IMR-90 (cell line): ENCODE measurements at regions not wholly inside any gene's neighbourhood (a gene's known extent, or its start where the extent isn't known, plus 50 kb on each side); places are given as distances from the start of the nearest gene placed in this dataset.
A peak's percentile ranks its signal among the peaks of the same experiment; 100 is the strongest.

Experiments used
- ATAC-seq: fragments of 200-7000 bp; cut with Tn5 transposase; 2 replicates; pipeline ENCODE4 v1.9.1; 2020; ENCODE audit warnings: low read depth, mild to moderate bottlenecking, moderate library complexity
- BruUV-seq: library from RNA; stranded (reverse); fragments of 400-500 nt; replicated peaks from 2 replicates; lab custom pipeline; 2021; lab: Mats Ljungman, UMichigan
- CTCF ChIA-PET: fragments of 300-600 bp; formaldehyde crosslinking; extraction: SDS; loops from one replicate; lab custom pipeline; 2021; ENCODE audit warnings: antibody characterized with exemption; lab: Yijun Ruan, JAX
- POLR2A ChIA-PET: fragments of 300-600 bp; sonication (Branson Sonifier 250); formaldehyde crosslinking; loops from one replicate; lab custom pipeline; 2022; ENCODE audit warnings: antibody characterized with exemption; ENCODE audit not compliant: unreplicated experiment; lab: Charles Lee
- DNase-seq: peaks from one replicate; pipeline ENCODE4 v3.0.0; 2013
- H2AFZ ChIP-seq: replicated peaks from 2 replicates; pipeline ENCODE3; 2013; ENCODE audit warnings: low read length, mild to moderate bottlenecking; ENCODE audit not compliant: poor library complexity
- H2AK5ac ChIP-seq: 2 replicates; pipeline ENCODE4 v1.6.1; 2013; ENCODE audit warnings: low read depth, low read length, inconsistent platforms
- H2AK9ac ChIP-seq: replicated peaks from 2 replicates; pipeline ENCODE3; 2013; ENCODE audit warnings: mild to moderate bottlenecking, low read depth, low read length, moderate library complexity; ENCODE audit not compliant: poor library complexity
- H2BK120ac ChIP-seq: 2 replicates; pipeline ENCODE4 v1.6.1; 2013; ENCODE audit warnings: low read depth, low read length, inconsistent platforms
- H2BK15ac ChIP-seq: 3 replicates; pipeline ENCODE4 v1.6.1; 2013; ENCODE audit warnings: low read depth, low read length, inconsistent platforms
- H2BK20ac ChIP-seq: 2 replicates; pipeline ENCODE4 v1.6.1; 2013; ENCODE audit warnings: low read depth, mild to moderate bottlenecking, inconsistent platforms, low read length, moderate library complexity
- H2BK5ac ChIP-seq: 2 replicates; pipeline ENCODE4 v1.6.1; 2013; ENCODE audit warnings: mild to moderate bottlenecking, low read depth, low read length, inconsistent platforms; ENCODE audit not compliant: poor library complexity, severe bottlenecking
- H3K14ac ChIP-seq: replicated peaks from 2 replicates; pipeline ENCODE4 v1.6.1; 2013; ENCODE audit warnings: low read depth, low read length, inconsistent platforms
- H3K18ac ChIP-seq: 2 replicates; pipeline ENCODE4 v1.6.1; 2013; ENCODE audit warnings: low read depth, low read length, control low read depth
- H3K23ac ChIP-seq: 2 replicates; pipeline ENCODE4 v1.6.1; 2013; ENCODE audit warnings: low read depth, low read length, inconsistent platforms
- H3K27ac ChIP-seq: 2 replicates; pipeline ENCODE4 v1.5.1; 2013; ENCODE audit warnings: mild to moderate bottlenecking, control low read depth, low read length; ENCODE audit not compliant: insufficient read depth
- H3K27me3 ChIP-seq: 2 replicates; pipeline ENCODE4 v1.6.1; 2013; ENCODE audit warnings: low read length; ENCODE audit not compliant: control insufficient read depth, insufficient read depth
- H3K36me3 ChIP-seq: 2 replicates; pipeline ENCODE4 v1.6.1; 2013; ENCODE audit warnings: low read length, mixed read lengths; ENCODE audit not compliant: control insufficient read depth, insufficient read depth
- H3K4ac ChIP-seq: 2 replicates; pipeline ENCODE4 v1.6.1; 2013; ENCODE audit warnings: low read depth, low read length, inconsistent platforms
- H3K4me1 ChIP-seq: 2 replicates; pipeline ENCODE4 v1.6.1; 2013; ENCODE audit warnings: low read length, mixed read lengths; ENCODE audit not compliant: control insufficient read depth, insufficient read depth
- H3K4me2 ChIP-seq: 2 replicates; pipeline ENCODE4 v1.6.1; 2013; ENCODE audit warnings: low read depth, mild to moderate bottlenecking, control low read depth, low read length, moderate library complexity
- H3K4me3 ChIP-seq: 2 replicates; pipeline ENCODE4 v1.5.1; 2013; ENCODE audit warnings: low read depth, mild to moderate bottlenecking, control low read depth, low read length, moderate library complexity; ENCODE audit not compliant: insufficient read depth
- H3K56ac ChIP-seq: 2 replicates; pipeline ENCODE4 v1.6.1; 2013; ENCODE audit warnings: low read length, inconsistent platforms; ENCODE audit not compliant: insufficient read depth; ENCODE audit errors: extremely low read depth
- H3K79me1 ChIP-seq, 2 experiments: 2 replicates each; pipeline ENCODE4 v1.6.1; 2013; ENCODE audit warnings: low read length in 2 of 2, inconsistent platforms in 1 of 2, low read depth in 1 of 2
- H3K9ac ChIP-seq: 2 replicates; pipeline ENCODE4 v1.6.1; 2013; ENCODE audit warnings: low read depth, low read length, control low read depth
- H3K9me1 ChIP-seq: 2 replicates; pipeline ENCODE4 v1.6.1; 2013; ENCODE audit warnings: low read length, inconsistent platforms; ENCODE audit not compliant: insufficient read depth
- H3K9me3 ChIP-seq: 2 replicates; pipeline ENCODE4 v1.6.1; 2013; ENCODE audit warnings: low read length; ENCODE audit not compliant: control insufficient read depth, insufficient read depth
- H4K20me1 ChIP-seq: 2 replicates; pipeline ENCODE4 v1.6.1; 2013; ENCODE audit warnings: low read length, inconsistent platforms; ENCODE audit not compliant: insufficient read depth
- H4K5ac ChIP-seq: 2 replicates; pipeline ENCODE4 v1.6.1; 2013; ENCODE audit warnings: mild to moderate bottlenecking, low read depth, low read length, control low read depth
- H4K8ac ChIP-seq, 2 experiments: 2 replicates each; pipeline ENCODE4 v1.6.1; 2013; ENCODE audit warnings: low read depth in 2 of 2, low read length in 2 of 2, control low read depth in 1 of 2, inconsistent platforms in 1 of 2
- H4K91ac ChIP-seq: 2 replicates; pipeline ENCODE4 v1.6.1; 2013; ENCODE audit warnings: low read depth, low read length, inconsistent platforms; ENCODE audit not compliant: insufficient read depth
- CEBPB ChIP-seq: IDR thresholded peaks from 2 replicates; pipeline ENCODE4 v1.6.1; 2012; ENCODE audit warnings: low read depth, low read length, improper control_type of control experiment
- MXI1 ChIP-seq: IDR thresholded peaks from 2 replicates; pipeline ENCODE4 v1.6.1; 2012; ENCODE audit warnings: low read depth, mild to moderate bottlenecking, low read length, moderate library complexity, borderline replicate concordance
- RAD21 ChIP-seq: IDR thresholded peaks from 2 replicates; pipeline ENCODE4 v1.6.1; 2012; ENCODE audit warnings: low read length, improper control_type of control experiment
- RCOR1 ChIP-seq: IDR thresholded peaks from 2 replicates; pipeline ENCODE4 v1.6.1; 2012; ENCODE audit warnings: mild to moderate bottlenecking, low read length, improper control_type of control experiment; ENCODE audit not compliant: insufficient replicate concordance
- WGBS, 2 experiments: methylation state at CpG; one replicate each; pipeline versions ENCODE4 v1.1.5 to v1.1.7; 2013; ENCODE audit warnings: missing lambda C conversion rate in 2 of 2; ENCODE audit not compliant: insufficient read length in 1 of 2; ENCODE audit errors: extremely low coverage in 2 of 2; 5-methylcytosine and 5-hydroxymethylcytosine counted together
- dilution Hi-C: fragments of 300-500 bp; cut with HindIII; formaldehyde crosslinking; loops from one replicate; pipeline ENCODE4 v1.14.3; 2018; ENCODE audit warnings: low sequenced_read_pairs; ENCODE audit not compliant: unreplicated experiment
- in situ Hi-C: fragments of 300-500 bp; cut with MboI; formaldehyde crosslinking; loops from 3 replicates; pipeline ENCODE4 v1.14.3; 2019; ENCODE audit warnings: low sequenced_read_pairs, inconsistent platforms, mixed read lengths
- intact Hi-C: fragments of 100-400 bp; cut with micrococcal nuclease; formaldehyde crosslinking; loops from 2 replicates; pipeline ENCODE4 v1.10.0; 2022

DNA sequence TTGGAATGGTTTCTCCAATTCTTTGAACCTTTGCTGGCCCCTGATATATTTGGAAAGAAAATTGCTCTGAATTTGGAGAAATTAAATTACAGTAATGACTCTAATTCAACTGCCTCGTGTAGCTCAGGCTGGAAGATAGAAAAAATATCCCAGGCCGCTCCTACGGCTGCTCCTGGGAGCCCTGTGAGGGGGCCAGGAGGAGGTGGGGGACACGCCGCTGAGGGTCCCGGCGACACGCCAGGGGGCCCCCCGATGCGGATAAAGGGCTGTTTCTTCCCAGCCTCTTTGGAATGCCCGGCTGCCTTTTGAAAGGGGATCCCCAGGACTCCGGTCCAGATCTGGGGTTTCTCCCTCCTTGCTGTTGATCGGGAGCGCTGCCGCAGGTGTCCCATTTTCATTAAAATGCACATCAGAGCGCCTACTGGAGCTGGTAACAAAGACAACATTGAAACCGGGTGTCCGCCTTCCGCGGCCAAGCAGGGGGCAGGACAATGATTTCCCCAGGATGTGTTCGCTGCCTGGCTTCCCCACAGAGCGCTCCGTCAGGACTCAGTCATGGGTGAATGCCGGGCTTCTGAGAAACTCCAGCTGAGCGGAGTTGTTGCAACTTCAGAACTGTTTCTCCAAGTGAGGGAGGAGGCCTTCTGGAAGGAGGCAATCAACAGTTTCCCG, 200.1 kb upstream of the KBTBD8 start:
- in situ Hi-C loops = no loop called here
- Histone ChIP-seq H3K9me3 (no peaks in the 10 kb centered on the region; the same call in 1 of the 2 replicates), H2BK20ac (peak overlapping the region; percentile 99), H3K14ac (peak overlapping the region; percentile 99), H4K5ac (peak overlapping the region; percentile 95), H3K4me1 (peaks cover 30% of the 10 kb centered on the region), H3K18ac (peak overlapping the region; percentile 97), H3K56ac (peak overlapping the region; percentile 85), H4K8ac (peak overlapping the region; percentile 39 to 93), H4K91ac (peak overlapping the region; percentile 67), H3K27ac (peak overlapping the region; percentile 62), H3K9ac (peak overlapping the region; percentile 29), H3K23ac (peak overlapping the region; percentile 90), H3K4me2 (peak overlapping the region; percentile 48), H2BK15ac (peak overlapping the region; percentile 98), H4K20me1 (no peaks in the 10 kb centered on the region), H2AK5ac (peak overlapping the region; percentile 60), H3K36me3 (no peaks in the 10 kb centered on the region), H2AK9ac (peak overlapping the region; percentile 29), H3K79me1 (no peaks in the 10 kb centered on the region), H3K4me3 (no peak overlapping the region), H3K4ac (peak overlapping the region; percentile 96), H2AFZ (peak overlapping the region; percentile 96), H2BK5ac (peak overlapping the region; percentile 95), H3K27me3 (no peaks in the 10 kb centered on the region), H3K9me1 (peaks cover 18% of the 10 kb centered on the region; the same call in 1 of the 2 replicates), H2BK120ac (peak overlapping the region; percentile 99)
- no peak for TF ChIP-seq RCOR1
- TF ChIP-seq CEBPB = peak; percentile 53
- no peak for TF ChIP-seq MXI1
- no peak for TF ChIP-seq RAD21
- POLR2A ChIA-PET = no interaction called here
- CTCF ChIA-PET = no interaction called here
- DNase-seq = peak; percentile 82
- WGBS, 2 experiments = 17% methylated on average over 8 of the region's 26 CpGs; no CpG with 5 or more reads in 1 of the 2 experiments
- ATAC-seq = peak; percentile 55
- BruUV-seq = no TSS peak
- intact Hi-C loops = no loop called here
- dilution Hi-C loops = no loop called here
